ENCODE measurements at regions not wholly inside any gene's neighbourhood (a gene's known extent, or its start where the extent isn't known, plus 50 kb on each side); places are given as distances from the start of the nearest gene placed in this dataset.

DNA sequence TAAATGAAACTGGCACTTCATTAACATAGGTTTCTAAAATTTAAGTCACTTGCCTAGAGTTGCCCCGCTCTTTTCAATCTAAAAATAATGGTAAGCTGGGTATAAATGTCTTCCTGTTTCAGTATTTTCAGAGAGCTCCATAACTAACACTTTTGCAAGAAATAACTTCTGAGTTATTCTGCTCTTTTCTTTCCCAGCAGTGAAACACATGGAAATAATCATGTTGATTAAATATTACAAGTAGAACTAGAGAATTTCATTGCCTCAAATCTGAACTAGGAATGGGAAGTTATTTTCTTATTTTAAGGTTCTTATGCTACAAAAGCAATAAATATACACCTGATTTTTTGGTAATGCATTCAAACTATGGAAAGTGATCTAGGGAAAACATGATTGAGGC lies 257.4 kb downstream of the IKZF2 start:
- Histone ChIP-seq H3K4me2 (no peak overlapping the region), H3K9ac (no peak overlapping the region), H3K79me2 (ENCODE audit: insufficient read depth) (no peaks in the 10 kb centered on the region), H3K27me3 (ENCODE audit: insufficient read depth) (no peaks in the 10 kb centered on the region), H3K9me3 (no peaks in the 10 kb centered on the region), H3K4me3 (ENCODE audit: low read depth in 2 of 2, low read length in 1 of 2) (no peak overlapping the region), H3K36me3 (replicated peaks in 1 of 2; ENCODE audit: control insufficient read depth in 1 of 2, insufficient read depth in 2 of 2, low read length in 1 of 2) (no peaks in the 10 kb centered on the region), H3K4me1 (ENCODE audit: control insufficient read depth in 1 of 2, insufficient read depth in 2 of 2, low read depth in 1 of 2, low read length in 1 of 2) (no peaks in the 10 kb centered on the region; a peak in 1 of 4 replicates), H3F3A (replicated peaks; ENCODE audit: insufficient read depth) (no peaks in the 10 kb centered on the region), H3K9me2 (no peaks in the 10 kb centered on the region; the same call in 1 of the 2 replicates), H4K20me1 (ENCODE audit: insufficient read depth) (no peaks in the 10 kb centered on the region), H2AFZ (ENCODE audit: low read depth) (no peak overlapping the region), H3K27ac (ENCODE audit: low read depth in 2 of 2, low read length in 1 of 2) (no peak overlapping the region)
- TF ChIP-seq TEAD4 (IDR thresholded peaks at IDR 0.05; ENCODE audit: borderline replicate concordance, insufficient read depth): no peak
- TF ChIP-seq SMC3 (IDR thresholded peaks at IDR 0.05; ENCODE audit: low read depth, low read length): no peak
- no peak for TF ChIP-seq TAF1 (IDR thresholded peaks at IDR 0.05; ENCODE audit: borderline replicate concordance, low read depth, low read length)
- no peak for TF ChIP-seq MAX (IDR thresholded peaks at IDR 0.05; ENCODE audit: low read depth)
- TF ChIP-seq FOXJ3 (CRISPR knock-in tag; IDR thresholded peaks at IDR 0.05): no peak
- TF ChIP-seq RAD21 (IDR thresholded peaks at IDR 0.05; ENCODE audit: low read length): no peak
- TF ChIP-seq, protein P1, sequence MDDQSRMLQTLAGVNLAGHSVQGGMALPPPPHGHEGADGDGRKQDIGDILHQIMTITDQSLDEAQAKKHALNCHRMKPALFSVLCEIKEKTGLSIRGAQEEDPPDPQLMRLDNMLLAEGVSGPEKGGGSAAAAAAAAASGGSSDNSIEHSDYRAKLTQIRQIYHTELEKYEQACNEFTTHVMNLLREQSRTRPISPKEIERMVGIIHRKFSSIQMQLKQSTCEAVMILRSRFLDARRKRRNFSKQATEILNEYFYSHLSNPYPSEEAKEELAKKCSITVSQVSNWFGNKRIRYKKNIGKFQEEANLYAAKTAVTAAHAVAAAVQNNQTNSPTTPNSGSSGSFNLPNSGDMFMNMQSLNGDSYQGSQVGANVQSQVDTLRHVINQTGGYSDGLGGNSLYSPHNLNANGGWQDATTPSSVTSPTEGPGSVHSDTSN (IDR thresholded peaks at IDR 0.05): no peak
- no peak for TF ChIP-seq CHD2 (IDR thresholded peaks at IDR 0.05; ENCODE audit: low read length, partially characterized antibody)
- TF ChIP-seq, protein P2, sequence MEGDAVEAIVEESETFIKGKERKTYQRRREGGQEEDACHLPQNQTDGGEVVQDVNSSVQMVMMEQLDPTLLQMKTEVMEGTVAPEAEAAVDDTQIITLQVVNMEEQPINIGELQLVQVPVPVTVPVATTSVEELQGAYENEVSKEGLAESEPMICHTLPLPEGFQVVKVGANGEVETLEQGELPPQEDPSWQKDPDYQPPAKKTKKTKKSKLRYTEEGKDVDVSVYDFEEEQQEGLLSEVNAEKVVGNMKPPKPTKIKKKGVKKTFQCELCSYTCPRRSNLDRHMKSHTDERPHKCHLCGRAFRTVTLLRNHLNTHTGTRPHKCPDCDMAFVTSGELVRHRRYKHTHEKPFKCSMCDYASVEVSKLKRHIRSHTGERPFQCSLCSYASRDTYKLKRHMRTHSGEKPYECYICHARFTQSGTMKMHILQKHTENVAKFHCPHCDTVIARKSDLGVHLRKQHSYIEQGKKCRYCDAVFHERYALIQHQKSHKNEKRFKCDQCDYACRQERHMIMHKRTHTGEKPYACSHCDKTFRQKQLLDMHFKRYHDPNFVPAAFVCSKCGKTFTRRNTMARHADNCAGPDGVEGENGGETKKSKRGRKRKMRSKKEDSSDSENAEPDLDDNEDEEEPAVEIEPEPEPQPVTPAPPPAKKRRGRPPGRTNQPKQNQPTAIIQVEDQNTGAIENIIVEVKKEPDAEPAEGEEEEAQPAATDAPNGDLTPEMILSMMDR (IDR thresholded peaks at IDR 0.05): no peak
- no peak for TF ChIP-seq SIN3A (IDR thresholded peaks at IDR 0.05; ENCODE audit: borderline replicate concordance, low read depth, low read length)
- 100% methylated on average over 1 of the region's 1 CpG for WGBS (ENCODE audit: low lambda C conversion rate)
- no peak for DNase-seq
- POLR2A ChIA-PET: no interaction called here
- CTCF ChIA-PET: interaction anchor here (1.0 kb wide), 1 partner anchor 116 kb away, joined by 4 read pairs; no protein-coding TSS in a partner anchor

- Histone ChIP-seq H4K20me1 (ENCODE audit: insufficient read depth) (no peaks in the 10 kb centered on the region), H3K9me2 (no peaks in the 10 kb centered on the region; the same call in 1 of the 2 replicates), H3K4me1 (ENCODE audit: control insufficient read depth in 1 of 2, insufficient read depth in 2 of 2, low read depth in 1 of 2, low read length in 1 of 2) (no peaks in the 10 kb centered on the region; a peak in 1 of 4 replicates), H3F3A (replicated peaks; ENCODE audit: insufficient read depth) (no peaks in the 10 kb centered on the region), H3K4me2 (no peak overlapping the region), H3K27me3 (ENCODE audit: insufficient read depth) (no peaks in the 10 kb centered on the region), H2AFZ (ENCODE audit: low read depth) (no peak overlapping the region), H3K9me3 (no peaks in the 10 kb centered on the region), H3K36me3 (replicated peaks in 1 of 2; ENCODE audit: control insufficient read depth in 1 of 2, insufficient read depth in 2 of 2, low read length in 1 of 2) (no peaks in the 10 kb centered on the region), H3K79me2 (ENCODE audit: insufficient read depth) (no peaks in the 10 kb centered on the region), H3K27ac (ENCODE audit: low read depth in 2 of 2, low read length in 1 of 2) (no peak overlapping the region), H3K9ac (no peak overlapping the region), H3K4me3 (ENCODE audit: low read depth in 2 of 2, low read length in 1 of 2) (no peak overlapping the region)
- ChIA-PET POLR2A (no interaction called here), CTCF (interaction anchor here (0.7 to 2.4 kb wide), 10 partner anchors 9 to 237 kb away, joined by 3 to 10 read pairs (median 4); no protein-coding TSS in a partner anchor)
- WGBS (ENCODE audit: low lambda C conversion rate): 75% methylated on average over 3 of the region's 3 CpGs
- DNase-seq: no peak
- TF ChIP-seq NFIC (IDR thresholded peaks at IDR 0.05; ENCODE audit: borderline replicate concordance) (no peak), SIN3A (IDR thresholded peaks at IDR 0.05; ENCODE audit: borderline replicate concordance, low read depth, low read length) (no peak), MEF2A (IDR thresholded peaks at IDR 0.05; ENCODE audit: borderline replicate concordance, low read depth) (no peak), ZBTB33 (IDR thresholded peaks at IDR 0.05; ENCODE audit: borderline replicate concordance, low read depth) (no peak), RCOR1 (IDR thresholded peaks at IDR 0.05; ENCODE audit: low read length) (no peak), FOXJ3 (CRISPR knock-in tag; IDR thresholded peaks at IDR 0.05) (no peak), MAX (IDR thresholded peaks at IDR 0.05; ENCODE audit: low read depth) (no peak), TAF1 (IDR thresholded peaks at IDR 0.05; ENCODE audit: borderline replicate concordance, low read depth, low read length) (no peak), ELF1 (IDR thresholded peaks at IDR 0.05) (no peak), RFX5 (IDR thresholded peaks at IDR 0.05; ENCODE audit: low read length) (no peak), GABPA (IDR thresholded peaks at IDR 0.05; ENCODE audit: low read depth) (no peak), NRF1 (IDR thresholded peaks at IDR 0.05; ENCODE audit: low read depth, low read length) (no peak), MXI1 (IDR thresholded peaks at IDR 0.05; ENCODE audit: low read depth, low read length) (no peak)
Measured at GRCh38 chr2:212893216-212893615, 258.2 kb downstream of the IKZF2 start.
